Stomach (tissue), 4 donors: ENCODE measurements at regions not wholly inside any gene's neighbourhood (a gene's known extent, or its start where the extent isn't known, plus 50 kb on each side); places are given as distances from the start of the nearest gene placed in this dataset.

Source experiments
- CTCF ChIP-seq, 7 experiments: fragments of 450-650 bp in 4 of 7; fragments of 200-600 bp in 3 of 7; sonication (generic) in 3 of 7; IDR thresholded peaks; one replicate each; pipeline ENCODE4 v1.5.1; 2016 to 2019; ENCODE audit warnings: antibody characterized with exemption in 7 of 7, control low read depth in 2 of 7, mild to moderate bottlenecking in 1 of 7
- EP300 ChIP-seq: sonication (generic); formaldehyde crosslinking; IDR thresholded peaks from one replicate; pipeline ENCODE4 v1.6.1; 2017; ENCODE audit warnings: antibody characterized with exemption
- POLR2AphosphoS5 ChIP-seq, 3 donors: sonication (generic); formaldehyde crosslinking; IDR thresholded peaks; one replicate each; pipeline ENCODE4 v1.6.1; 2016; ENCODE audit warnings: antibody characterized with exemption in 3 of 3

DNA sequence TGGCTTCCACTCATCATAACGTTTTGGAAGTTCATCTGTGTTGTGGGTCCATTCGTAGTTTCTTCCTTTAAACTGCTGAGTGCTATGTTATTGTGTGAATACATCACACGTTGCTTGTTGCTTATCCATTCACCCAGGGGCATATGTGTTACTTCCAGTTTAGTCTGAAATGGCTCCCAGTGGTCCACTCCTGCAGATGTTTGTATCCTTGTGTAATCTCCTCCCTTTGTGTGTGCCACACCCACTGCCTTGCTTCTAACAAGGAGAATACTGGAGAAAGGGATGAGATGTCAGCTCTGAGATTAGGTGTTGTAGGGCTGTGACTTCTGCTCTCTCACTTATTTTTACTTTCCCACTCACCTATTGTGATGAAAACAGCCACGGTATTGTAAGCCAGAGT lies 239.1 kb upstream of the HABP2 start:
- TF ChIP-seq CTCF (IDR thresholded peaks at IDR 0.05) (no peak), EP300 (no peak), POLR2AphosphoS5 (IDR thresholded peaks at IDR 0.05) (no peak)
